GM21619 (cell line): ENCODE measurements at regions not wholly inside any gene's neighbourhood (a gene's known extent, or its start where the extent isn't known, plus 50 kb on each side); places are given as distances from the start of the nearest gene placed in this dataset.

Source experiments
- ATAC-seq: cut with Tn5 transposase; IDR thresholded peaks from one replicate; pipeline ENCODE4 v1.9.1; 2021; ENCODE audit not compliant: unreplicated experiment

DNA sequence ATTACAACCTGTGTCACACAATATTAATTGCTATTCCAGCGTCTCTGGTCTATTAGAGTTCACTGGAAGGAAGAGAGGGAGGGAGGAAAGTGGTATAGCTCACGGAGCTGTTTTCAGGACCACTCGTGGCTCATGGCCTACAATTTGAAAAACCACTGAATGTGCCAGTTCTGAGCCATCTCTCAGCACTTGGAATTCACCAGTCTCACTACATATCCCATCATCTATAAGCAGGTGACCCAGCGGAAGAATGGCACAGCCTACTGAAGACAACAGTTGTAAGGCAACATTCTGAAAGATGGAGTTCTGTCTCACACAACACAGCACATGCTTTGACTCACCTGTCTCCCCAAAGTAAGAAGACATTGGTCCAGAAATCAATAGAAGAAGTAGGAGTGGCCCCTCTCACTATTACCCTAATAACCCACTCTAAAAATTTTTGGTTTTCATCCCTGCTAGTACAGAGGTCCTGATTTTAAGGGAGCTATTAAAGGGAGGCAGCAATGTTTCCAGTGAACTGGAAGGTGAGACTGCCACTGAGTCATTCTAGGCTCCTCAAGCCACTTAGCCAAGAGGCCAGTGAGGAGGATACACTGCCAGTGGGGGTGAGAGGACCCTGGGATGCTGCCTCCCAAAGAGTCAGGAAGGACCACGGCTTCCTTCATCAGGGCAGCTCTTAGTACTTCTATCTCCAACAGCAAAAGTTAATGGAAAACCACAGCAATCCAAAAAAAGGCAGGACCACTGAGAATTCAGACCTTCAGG is 50.0 kb upstream of the DOCK9 start:
- no peak for ATAC-seq

DNA sequence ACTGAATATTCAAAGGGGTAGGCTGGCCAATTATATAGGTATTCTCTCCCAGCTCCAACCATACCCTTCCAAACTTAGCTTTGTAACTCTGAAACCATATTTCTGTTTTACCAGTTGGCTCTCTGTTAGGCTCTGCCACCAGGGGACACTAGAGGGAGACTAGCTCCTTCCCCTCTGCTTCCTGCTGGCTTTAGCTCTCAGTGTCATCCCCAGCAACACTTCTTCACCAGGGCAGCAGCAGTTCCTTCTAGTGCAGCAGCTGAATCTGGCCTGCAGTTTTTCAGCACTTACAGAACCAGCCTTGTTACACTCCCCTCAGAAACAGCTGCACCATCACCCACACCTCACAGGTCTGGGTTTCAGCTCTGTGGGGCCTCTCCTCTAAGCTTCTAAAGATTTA is 51.0 kb upstream of the DOCK9 start:
- no peak for ATAC-seq

DNA sequence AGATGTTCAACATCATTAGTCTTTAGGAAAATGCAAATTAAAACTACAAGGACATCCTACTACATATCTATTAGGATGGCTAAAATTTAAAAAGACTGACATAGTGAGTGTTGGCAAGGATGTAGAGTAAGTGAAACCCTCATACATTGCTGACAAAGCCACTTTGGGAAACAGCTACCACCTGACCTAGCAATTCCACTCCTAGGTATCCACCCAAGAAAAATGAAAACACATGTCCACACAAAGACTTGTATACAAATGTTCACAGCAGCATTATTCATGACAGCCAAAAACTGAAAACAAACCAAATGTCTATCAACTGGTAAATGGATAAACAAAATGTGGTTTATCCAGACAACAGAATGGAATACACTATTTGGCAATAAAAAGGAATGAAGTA is 51.7 kb upstream of the DOCK9 start:
- no peak for ATAC-seq

DNA sequence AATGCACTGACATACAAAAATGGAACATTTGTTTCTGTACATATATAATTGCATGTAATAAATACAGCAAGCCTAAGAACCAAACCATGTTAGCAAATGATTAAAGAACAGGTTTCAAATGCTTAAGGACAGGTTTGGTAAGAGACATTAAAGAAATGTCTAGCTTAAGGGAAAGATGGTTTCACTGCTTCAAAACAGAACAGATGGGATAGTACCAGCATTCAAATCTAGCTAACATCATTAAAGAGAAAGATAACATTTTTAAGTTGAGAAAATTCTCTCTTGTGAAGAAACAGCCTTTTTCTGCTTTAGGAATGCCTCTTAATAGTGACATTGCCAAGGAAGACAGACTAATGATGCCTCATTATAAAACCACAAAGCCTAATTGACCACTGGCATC is 52.5 kb upstream of the DOCK9 start:
- ATAC-seq: no peak

DNA sequence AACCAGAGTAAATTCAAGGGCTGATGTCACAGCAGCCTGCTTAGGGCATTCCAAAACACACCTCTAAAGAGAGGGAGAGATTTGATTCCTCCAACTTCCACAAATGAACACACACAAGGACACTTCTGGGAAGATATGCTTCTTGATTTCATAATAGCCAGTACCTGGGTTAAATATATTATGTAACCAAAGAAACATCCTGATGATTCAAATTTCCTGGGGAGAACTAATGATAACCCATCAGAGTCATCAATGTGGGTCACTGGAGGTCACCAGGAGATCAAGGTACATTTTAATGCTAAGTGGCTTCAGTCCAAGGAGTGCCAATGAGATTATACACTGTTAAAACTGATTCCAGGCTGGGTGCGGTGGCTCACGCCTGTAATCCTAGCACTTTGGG is 54.0 kb upstream of the DOCK9 start:
- ATAC-seq: no peak

DNA sequence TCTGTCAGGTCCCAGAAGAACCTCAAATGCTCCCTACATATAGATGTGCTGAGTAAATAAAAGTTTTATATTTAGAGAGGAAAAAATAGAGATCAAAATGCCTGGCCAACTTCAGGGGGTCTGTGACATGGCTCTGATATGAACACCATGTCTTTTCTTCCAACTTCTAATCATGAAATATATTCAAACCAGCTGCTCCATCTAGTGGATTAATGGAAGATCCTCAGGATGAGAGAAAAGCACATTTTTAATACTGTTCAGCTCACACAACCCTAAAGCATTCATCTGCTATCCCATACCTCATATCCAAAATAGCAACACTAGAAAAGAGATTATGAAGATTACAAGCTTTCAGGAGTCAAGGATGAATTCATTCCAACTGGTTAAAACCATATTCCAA is 56.0 kb upstream of the DOCK9 start:
- ATAC-seq: no peak

DNA sequence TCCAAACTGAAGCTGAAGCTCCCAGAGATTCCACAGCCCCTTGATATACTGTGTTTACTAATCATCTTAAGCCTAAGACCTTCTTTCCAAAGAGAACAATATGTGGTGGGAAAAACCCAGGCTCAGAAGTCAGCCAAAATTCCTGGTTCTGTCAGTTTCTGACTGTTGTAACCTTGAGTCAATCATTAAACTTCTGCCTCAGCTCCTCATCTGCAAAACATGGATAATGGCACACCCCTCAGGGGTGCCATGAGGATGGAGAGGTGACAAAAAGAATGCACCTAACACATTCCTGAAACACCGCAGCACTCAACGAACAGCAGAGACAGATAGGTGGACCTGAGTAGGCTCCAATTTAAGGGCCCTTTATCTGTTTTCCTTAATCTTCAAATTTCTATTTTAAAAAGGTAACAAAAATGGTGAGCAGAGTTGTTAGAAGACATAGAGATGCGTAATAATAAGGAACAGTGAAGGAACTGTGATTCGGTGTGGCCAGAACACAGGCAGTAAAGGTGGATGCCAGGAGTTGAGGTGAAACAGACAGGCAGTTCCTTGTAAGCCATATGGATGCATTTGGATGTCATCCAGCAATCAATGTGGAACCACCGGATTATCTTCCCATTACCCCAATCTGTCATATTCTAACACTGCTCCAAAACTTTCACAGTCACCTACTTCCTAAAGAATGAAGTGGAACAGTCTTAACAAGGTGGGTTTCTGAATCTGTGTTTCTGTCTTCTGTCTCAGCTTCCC is 56.6 kb upstream of the DOCK9 start:
- ATAC-seq: no peak

DNA sequence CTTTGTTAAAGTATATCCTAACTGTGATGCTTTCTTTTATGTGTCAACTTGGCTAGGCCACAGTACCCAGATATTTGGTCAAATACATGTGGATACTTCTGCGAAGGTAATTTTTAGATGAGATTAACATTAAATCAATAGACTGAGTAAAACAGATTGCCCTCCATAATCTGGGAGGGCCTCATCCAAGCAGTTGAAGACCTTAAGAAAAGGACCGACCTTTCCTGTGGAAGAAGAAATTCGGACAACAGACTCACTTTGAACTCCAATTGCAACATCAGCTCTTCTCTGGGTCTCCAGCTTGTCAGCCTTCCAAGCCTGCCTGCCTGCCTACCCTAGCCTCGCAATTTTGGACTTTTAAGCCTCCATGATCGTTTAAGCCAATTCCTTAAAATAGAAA is 57.9 kb upstream of the DOCK9 start:
- no peak for ATAC-seq

DNA sequence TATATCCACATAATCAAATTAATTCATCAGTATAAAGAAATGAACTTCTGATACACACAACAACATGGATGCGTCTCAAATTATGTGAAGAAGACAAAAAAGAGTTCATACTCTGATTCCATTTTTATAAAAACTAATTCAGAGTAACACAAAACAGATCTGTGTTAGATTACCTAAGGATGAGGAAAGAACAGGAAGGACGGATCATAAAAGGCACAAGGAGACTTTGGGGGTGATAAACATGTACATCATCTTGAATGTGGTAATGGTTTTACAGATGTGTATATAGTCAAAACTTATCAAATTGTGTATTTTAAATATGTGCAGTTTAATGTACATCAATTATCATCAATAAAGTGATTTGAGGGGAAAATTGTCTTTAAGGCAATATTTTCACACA is 59.9 kb upstream of the DOCK9 start:
- no peak for ATAC-seq

DNA sequence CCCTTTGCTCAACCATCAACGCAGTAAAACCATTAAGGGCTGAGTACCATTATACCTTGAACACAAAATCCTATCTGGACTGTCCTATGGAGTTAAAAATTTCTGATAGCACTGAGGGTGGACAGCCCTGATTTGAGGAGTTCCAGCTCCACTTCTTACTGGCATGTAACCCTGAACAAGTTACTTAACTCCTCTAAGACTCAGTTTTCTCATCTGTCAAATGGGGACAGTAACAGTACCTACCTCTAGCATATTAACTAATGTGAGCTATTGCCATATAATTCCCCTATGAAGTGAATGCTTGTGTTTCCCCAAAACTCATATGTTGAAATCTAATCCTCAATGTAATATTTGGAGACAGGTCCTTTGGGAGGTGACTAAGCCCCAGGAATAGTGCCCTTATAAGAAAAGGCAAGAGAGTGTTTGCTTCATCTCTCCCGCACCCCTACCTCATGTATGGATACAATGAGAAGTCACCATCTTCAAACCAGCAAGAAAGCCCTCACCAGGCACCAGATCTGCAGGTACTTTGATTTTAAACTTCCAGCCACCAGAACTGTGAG is 61.9 kb upstream of the DOCK9 start:
- no peak for ATAC-seq

DNA sequence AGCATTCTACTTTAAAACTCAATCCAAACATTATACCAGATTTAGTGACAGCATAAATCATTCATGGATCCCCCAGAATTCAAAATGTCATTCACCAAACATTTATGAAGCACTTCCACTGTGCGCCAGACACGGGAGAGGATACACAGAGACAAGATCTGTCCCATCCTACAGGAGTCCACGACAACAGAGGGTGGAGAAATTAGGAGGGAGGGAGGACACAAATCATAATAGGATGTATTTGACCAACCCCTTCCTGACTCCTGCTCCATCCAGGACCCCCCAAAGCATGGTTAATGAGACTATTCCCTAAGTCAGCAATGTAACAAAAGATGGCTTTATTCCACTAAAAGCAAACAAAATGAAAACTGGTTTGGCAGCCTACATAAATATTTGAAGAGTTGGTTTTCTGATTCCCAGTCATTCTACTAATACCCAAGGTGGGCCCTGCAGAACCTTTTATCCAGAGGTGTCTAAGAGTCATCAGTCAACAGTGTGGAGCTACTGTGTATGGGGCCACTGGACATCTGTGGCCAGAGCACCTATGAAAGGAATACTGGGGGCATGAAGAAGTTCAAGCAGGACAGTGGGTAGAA is 62.8 kb upstream of the DOCK9 start:
- ATAC-seq: no peak

DNA sequence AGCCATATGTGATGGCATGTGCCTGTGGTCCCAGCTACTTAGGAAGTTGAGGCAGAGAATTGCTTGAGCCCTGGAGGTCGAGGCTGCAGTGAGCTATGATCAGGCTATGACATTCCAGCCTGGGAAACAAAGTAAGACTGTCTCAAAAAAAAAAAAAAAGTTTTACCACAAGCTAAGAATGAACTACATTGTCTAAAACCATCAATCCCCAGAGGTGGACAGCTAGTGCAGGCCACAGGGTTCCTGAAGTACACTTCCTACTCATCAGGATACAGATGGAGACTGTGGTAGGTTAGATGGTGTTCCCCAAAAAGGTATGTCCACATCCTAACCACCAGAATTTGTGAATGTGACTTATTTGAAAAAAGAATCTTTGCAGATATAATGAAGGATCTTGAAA is 63.5 kb upstream of the DOCK9 start:
- no peak for ATAC-seq

DNA sequence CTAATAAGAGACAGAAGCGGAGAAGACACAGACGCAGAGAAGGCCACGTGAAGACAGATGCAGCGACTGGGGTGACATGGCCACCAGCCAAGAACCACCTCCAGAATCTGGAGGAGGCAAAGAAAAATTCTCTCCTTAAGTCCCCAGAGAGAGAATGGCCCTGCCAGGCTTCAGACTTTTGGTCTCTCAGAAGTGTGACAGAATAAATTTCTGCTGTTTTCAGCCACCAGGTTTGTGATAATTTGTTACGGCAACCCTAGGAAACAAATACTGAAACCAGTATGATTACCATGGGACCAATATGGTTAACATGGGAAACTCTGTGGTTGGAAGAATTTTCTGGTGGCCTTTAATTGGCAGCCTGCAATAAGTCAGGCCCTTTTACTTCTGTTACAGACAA is 63.9 kb upstream of the DOCK9 start:
- peak; percentile 48 for ATAC-seq

DNA sequence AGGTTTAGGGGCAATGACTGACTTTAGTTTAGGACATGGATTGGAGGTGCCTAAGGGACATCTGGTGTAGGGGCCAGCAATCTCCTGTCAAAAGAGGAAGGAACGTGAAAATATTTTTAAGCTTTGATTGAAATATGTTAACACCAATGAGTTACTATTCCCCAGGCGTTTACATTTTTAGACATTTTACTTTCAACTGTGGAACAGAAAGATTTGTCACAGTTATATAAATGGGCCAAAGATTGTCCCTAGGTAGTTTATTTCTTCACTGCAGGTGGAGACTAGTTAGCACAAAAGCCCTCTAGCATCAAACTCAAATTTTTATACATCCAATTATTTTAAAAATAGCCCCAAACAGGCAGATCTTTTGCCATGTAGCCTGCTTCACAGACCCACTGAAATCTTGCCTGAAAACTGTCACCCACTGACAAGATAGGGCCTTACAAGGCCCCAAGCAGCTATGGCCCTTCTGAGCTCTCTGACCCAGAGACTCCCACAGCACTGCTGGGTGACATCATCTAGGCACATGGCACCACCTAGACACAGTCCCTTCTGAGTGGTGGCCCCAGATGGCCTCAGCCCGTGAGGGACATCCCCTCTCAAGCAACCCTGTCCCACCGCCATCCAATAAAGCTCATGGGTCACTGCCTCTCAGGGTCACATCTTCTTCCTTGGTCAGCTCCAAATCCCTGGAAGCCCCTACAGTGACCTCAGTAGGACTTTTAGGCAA is 64.8 kb upstream of the DOCK9 start:
- ATAC-seq: no peak

DNA sequence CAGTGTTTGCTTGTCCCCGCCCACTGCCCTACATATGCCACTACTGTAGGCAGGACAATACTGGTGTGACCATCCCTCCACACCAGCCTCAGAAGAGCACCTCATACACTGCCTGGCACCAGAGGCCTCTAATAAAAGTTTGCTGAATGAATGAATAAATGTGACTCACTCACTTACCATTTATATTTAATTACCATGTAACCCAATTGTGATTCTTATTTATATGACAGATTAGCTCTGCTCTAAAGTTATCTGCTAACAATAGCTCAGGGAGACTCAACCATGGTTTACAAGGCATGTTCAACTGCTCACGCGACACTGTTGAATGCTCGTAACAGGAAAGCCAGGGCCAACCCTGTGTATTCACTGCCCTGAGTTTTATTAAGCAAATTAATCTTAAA is 66.0 kb upstream of the DOCK9 start:
- no peak for ATAC-seq

DNA sequence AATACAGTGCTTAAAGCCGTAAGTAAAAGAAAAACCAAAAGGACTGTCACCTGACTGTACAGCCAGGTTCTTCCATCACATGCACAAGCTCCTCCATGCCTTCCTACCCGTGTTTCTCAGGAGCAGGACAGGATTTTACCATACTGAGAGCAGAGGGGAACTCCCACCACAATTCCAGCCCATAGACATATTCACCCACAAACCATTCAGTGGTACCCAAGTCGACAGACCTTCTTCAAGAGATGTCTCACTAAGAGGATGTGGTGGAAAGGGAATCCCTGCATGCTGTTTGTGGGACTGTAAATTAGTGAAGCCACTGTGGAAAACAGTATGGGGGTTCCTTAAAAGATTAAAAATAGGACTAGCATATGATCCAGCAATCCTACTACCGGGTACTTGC is 66.9 kb upstream of the DOCK9 start:
- no peak for ATAC-seq

DNA sequence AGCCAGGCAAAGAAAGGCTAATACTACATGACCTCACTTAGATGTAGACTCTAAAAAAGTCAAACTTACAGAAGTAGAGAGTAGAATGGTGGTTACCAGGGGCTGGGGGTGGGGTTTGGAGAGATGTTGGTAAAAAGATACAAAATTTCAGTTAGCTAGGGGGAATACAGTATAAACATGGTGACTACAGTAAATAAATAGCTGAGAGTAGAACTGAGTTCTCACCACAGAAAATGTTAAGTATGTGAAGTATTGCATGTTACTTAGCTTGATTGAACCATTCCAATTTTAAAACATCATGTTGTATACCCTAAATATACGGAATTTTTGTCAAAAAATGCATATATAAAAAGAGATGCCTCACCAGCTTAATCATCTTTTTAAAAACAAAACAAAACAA is 67.5 kb upstream of the DOCK9 start:
- ATAC-seq: no peak

DNA sequence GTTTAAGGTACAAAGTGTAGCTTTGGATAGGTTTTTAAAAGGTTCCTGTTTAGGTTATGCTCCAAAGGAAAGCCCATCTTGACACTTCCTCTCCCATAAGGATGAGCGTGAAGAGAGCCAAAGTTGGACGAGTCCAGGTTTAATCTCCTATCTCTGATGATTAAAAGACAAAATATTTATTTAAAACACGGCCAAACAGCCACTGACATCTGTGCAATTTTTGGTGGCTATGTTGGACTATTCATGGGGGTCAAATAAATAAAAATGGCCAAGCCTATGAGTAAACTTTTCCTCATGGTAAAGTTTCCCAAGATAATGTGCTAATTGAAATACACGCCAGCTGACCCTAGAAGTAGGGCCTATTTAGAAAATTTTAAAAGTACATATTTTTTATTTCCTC is 69.0 kb upstream of the DOCK9 start:
- no peak for ATAC-seq

DNA sequence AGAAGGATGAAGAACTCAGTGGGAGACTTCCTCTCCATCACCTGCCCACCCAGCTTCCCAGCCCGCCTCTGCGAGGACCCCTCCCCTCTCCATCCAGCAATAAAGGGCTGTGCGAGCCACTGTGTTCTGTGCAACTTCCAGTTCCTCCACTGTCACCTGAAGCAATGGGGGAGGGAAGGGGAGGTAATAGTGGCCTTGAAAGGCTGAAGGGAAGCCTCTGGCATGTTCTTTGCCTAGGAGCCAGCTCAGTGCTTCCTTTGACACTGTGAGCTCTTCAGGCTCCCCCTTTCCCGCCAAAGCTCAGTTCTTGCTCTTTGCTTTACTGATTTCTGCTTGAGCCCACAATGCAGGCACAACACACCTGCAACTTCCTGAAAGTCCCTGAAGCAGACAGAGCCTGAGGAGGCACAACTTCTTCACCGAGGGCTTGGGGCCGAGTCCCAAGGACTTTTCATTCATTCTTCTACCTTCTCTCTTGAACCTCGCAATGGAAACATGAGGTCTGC is 73.2 kb upstream of the DOCK9 start:
- no peak for ATAC-seq

DNA sequence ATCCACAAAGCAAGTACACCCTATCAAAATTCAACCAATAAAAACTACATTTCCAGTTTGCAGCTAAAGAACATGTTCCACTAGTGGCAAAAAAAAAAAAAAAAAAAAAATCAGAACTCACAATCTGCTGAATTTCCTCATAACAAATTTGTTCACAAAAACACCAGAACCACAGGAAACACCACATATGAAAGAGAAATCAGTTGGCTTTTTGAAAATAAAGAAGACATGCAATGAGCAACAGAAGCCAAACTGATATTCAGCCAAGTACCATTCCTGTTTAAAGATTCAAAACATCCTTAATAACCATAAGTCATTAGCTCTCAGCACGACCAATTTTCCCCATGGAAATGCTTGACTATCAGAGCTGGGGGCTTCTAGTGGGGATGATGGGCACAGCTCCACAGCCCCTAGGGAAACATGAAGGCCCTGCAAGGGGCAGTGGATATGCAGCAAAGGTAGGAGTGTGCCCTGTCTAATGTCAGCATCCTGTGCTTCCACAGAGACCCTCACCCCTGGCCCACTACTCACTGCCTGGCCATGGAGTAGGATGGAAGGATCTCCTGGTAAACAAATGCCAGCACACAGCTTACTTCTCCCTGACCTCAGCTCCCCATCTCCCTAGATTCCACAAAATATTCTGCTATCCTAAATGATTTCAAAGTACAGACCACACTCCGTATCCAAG is 74.0 kb upstream of the DOCK9 start:
- no peak for ATAC-seq
